Inflammatory macrophage (primary cell): ENCODE measurements at regions not wholly inside any gene's neighbourhood (a gene's known extent, or its start where the extent isn't known, plus 50 kb on each side); places are given as distances from the start of the nearest gene placed in this dataset.
"Not testable (repeated sequence)": the region's sequence is repeated elsewhere in the genome, so short reads cannot be mapped to it uniquely, and the experiment has no call there.

Experiments
- DNase-seq, 2 donors: peaks; one replicate each; pipeline ENCODE4 v3.0.0-alpha.2; 2020 to 2022

- DNase-seq: no peak
These were observed 66.0 kb downstream of the KBTBD8 start for GRCh38 chr3:67064105-67064504.

- DNase-seq: no peak
These were observed 69.1 kb downstream of the KBTBD8 start for GRCh38 chr3:67067251-67067650.

GRCh38 chr3:67072640-67073039 is 74.5 kb downstream of the KBTBD8 start:
- not testable (repeated sequence) for DNase-seq

DNA sequence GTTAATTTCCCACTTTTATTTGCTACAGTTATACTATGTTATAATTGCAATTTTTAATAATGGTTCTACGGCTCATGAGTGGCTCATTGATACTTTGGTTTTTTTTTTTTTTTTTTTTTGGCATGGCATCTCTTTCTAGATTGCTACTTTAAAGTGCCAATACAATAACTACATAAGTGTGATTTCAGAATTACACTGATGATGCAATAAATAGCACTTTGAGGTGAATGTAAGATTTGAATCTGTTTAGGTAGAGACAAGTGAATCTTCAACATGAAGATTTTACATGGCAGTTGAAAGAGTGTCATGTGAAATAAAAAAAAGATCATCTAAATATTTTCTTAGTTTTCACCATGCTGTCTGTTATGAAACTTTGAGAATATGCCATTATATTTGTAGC is 75.7 kb downstream of the KBTBD8 start:
- no peak for DNase-seq

DNA sequence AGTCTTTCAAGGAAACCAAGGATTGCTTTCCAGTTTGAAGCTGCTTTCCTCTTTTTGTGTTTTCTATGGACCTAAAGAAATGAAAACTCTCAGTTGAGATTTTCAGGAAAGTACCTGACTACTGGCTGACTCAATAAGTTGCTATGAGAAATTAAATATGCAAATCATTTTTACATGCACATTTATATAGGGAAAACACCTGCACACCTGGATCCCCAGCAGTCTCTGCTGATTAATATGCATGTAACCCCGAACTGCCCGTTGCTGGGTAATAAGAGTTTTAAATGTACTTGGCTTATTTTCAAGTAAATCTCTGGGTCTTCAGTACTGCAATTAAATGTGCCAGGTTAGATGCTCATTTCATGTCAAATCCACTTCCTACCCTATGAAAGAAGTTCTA is 77.2 kb downstream of the KBTBD8 start:
- no peak for DNase-seq

DNA sequence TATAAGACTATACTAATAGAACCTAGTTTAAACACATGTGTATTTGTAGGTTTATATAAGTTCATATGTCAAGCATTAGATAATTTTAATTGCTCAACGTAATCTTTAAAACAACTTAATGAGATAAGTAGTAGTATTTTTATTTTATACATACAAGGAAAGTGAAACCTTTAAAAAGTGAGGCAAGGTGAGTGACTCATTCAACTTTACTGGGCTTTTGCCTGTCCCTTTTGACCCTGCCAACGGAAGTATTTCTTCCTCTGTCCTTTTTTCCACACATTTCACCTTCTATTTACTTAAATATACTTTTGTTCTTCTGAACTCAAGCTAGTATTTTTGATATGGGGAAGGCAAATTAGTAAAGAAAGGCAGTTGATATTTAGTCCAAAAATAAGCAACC is 78.5 kb downstream of the KBTBD8 start:
- no peak for DNase-seq

GRCh38 chr3:67077656-67078055 is 79.5 kb downstream of the KBTBD8 start:
- no peak for DNase-seq

GRCh38 chr3:67082533-67083024 is 84.5 kb downstream of the KBTBD8 start:
- DNase-seq: no peak

- DNase-seq: peak; percentile 3 to 4
These were observed 85.2 kb downstream of the KBTBD8 start for GRCh38 chr3:67083277-67083676.

DNA sequence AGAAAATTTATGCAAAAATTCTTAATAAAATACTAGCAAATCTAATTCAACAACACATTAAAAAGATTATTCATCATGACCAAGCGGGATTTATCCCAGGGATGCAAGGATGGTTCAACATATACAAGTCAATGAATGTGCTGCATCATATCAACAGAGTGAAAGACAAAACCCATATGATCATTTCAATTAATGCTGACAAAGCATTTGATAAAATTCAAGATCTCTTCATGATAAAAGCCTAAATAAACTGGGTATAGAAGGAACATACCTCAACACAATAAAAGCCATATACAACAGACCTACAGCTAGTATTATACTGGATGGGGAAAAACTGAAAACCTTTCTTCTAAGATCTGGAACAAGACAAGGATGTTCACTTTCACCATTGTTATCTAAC is 89.7 kb downstream of the KBTBD8 start:
- no peak for DNase-seq

DNA sequence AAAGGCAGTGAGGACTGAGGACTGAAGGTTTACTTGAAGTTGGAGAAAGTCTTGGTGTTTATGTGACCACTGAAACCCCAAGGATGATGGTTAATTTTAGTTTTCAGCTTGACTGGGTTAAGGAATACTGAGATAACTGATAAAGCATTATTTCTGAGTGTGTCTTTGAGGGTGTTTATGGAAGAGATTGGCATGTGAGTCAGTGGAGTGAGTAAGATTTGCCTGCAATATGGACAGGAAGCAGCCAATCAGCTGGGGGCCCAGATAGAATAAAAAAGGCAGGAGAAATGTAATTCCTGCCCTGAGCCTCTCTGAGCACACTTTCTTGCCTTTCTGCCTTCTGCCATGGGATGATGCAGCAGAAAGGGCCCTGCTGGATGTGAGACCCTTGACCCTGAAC is 92.4 kb downstream of the KBTBD8 start:
- DNase-seq: no peak

DNA sequence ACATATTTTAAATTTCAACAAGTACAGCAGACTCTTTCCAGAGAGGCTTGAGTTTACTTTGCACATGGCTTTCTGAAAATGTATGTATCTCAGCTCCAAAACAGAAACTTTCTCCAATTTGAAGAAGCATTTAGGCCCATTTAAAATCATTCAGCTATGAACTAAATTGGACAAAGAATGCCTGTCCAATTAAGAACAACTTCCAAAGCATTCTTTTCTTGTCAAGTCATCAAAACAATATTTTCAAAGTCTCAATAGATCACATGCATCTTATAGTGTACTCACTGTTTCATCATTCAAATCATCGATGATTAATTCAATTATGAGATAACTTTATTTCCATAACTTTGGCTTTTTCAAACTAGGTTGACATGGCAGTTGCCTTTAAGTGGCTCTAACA is 95.2 kb downstream of the KBTBD8 start:
- no peak for DNase-seq

DNA sequence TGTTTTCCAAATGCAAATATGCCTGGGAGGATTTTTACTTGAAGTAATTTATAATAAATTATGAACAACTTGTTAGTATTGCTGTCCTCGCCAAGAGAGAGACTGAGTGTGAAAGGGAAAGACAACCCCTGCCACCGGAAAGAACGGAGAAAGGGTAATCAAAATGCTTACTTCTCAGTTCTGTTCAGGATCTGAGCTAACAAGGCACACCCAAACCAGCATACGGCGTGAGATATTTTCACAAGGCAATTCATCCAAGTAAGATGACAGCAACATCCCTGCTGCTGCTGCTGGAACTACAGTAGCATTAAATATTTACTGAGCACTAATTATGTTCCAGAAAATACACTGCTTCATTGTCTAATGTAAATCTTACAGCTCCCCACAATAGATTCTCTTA is 96.1 kb downstream of the KBTBD8 start:
- DNase-seq: no peak

GRCh38 chr3:67094774-67095173 is 96.7 kb downstream of the KBTBD8 start:
- no peak for DNase-seq

GRCh38 chr3:67104388-67104787 is 106.3 kb downstream of the KBTBD8 start:
- no peak for DNase-seq

DNA sequence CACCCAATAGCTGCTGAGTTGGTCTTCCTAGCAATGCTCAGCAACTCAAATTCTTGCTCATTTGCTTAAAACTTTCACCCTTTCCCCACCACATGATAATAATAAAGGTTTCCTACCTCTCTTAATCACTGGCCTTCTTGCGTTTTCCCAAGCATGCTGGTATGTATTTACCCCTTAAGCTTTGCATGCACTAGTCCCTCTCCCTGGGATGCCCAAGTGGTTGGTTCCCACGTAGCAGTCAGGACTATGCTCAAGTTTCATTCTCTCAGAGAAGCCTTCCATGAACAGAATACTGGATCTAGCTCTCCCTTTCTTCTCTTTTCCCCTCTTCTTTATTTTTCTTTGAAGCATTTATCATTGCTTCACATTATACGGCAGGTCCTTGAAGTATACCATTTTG is 108.8 kb downstream of the KBTBD8 start:
- DNase-seq: no peak

DNA sequence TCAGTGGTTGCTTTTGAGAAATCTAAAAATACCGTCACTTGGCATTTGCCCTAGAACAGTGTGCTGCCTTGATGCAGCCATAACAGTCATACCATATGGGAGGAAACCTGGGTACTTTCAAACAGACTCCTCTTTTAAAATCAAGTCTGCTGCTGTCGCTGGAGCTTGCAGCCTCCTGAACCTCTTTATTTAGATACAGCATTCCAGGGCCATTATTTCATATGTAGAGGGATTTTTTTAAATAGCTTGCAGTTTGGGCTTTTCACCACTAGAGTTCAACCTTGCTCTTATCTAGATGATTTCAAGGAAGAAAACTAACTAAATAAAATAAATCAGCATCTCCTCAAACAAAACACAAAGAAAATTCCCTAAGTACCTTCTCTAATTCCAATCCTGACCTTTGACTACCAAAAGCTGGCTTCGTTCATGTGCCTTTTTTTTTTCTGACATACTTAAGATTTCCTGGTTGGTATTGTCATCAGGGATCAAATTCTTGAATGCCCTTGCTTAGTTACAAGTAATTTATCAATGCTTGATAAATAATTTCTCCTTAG is 111.6 kb downstream of the KBTBD8 start:
- peak; percentile 40 to 47 for DNase-seq

DNA sequence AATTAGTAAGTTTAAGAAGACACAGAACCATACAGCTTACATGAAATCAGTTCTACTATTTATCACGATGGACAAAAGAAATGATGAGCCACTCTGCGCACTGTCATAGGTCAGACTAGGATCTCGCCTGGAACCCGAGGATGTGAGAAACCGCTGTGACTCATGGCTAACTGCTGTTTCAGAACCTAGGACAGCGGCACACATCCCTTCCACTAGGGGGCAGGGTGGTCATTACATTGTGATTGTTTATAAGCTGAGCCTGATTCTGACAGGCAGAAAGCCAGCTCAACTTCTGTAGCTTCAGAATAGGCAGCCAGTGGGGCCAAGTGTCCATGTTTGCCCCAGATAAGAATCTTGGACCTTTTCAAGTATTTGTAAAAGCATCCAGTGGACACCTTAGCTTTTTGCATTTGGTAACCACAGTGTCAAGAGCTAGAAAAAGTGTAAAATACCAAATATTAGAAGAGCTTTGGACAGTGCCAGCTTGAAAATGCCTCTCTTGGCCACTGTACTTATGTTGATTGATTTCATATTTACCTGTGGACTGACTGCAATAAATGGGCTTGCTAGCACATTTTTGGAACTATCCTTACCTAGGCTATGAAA is 115.8 kb downstream of the KBTBD8 start:
- peak; percentile 85 for DNase-seq

GRCh38 chr3:67118122-67118521 is 120.0 kb downstream of the KBTBD8 start:
- DNase-seq: no peak

GRCh38 chr3:67118635-67119034 is 120.5 kb downstream of the KBTBD8 start:
- no peak for DNase-seq

GRCh38 chr3:67123914-67124313 is 125.8 kb downstream of the KBTBD8 start:
- DNase-seq: no peak

DNA sequence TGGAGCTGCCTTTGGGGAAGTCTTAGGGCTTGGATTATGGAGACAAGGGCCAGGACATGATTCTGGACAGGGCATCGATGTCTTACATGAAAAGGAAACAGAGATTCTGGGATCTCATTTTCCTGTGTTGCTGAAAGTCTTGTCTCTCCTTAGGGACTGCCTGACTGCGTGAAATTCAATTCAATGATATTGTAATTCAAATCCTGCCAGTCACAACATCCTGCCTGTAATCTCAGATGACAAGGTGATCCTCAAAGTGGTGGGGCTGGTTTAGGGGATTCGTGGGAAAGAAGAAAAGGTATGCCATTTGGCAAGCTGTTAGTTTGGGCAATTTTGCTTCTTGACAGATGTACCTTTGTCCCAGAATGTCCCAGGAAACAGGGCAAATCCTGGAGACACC is 129.1 kb downstream of the KBTBD8 start:
- no peak for DNase-seq

DNA sequence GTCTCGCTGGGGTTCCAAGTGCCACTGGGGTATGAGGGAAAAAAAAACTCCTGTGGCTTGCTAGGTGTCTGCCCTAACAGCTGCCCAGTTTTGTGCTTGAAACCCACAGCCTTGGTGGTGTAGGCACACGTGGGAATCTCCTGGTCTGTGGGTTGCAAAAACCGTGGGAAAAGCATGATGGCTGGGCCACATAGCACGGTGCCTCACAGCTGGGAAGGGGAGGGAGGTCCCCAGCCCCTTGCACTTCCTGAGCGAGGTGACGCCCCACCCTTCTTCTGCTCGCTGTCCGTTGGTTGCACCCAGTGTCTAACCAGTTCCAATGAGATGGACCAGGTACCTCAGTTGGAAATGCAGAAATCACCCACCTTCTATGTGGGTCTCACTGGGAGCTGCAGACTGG is 144.3 kb downstream of the KBTBD8 start:
- DNase-seq: no peak

- no peak for DNase-seq
These were observed 147.6 kb downstream of the KBTBD8 start for GRCh38 chr3:67145738-67146137.

DNA sequence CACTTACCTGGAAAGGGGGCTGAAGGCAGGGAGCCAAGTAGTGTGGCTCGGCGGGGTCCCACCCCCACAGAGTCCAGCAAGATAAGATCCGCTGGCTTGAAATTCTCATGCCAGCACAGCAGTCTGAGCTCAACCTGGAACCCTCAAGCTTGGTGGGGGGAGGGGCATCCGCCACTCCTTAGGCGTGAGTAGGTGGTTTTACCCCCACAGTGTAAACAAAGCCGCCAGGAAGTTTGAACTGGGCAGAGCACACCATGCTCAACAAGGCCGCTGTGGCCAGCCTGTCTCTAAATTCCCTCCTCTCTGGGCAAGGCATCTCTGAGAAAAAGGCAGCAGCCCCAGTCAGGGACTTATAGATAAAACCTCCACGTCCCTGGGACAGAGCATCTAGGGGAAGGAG is 156.3 kb downstream of the KBTBD8 start:
- no peak for DNase-seq
